ENCODE measurements at regions not wholly inside any gene's neighbourhood (a gene's known extent, or its start where the extent isn't known, plus 50 kb on each side); places are given as distances from the start of the nearest gene placed in this dataset.
"Not testable (repeated sequence)": the region's sequence is repeated elsewhere in the genome, so short reads cannot be mapped to it uniquely, and the experiment has no call there.

GRCh38 chr21:8377093-8377841 lies 2144.1 kb upstream of the TPTE start:
- CTCF ChIA-PET; H3K4me1 Mint-ChIP-seq; H3K4me3 ChIP-seq (ENCODE audit: control insufficient read depth in 1 of 2, extremely low read depth in 1 of 2, low read length in 1 of 2); POLR2A ChIA-PET; H3K36me3 ChIP-seq (ENCODE audit: control insufficient read depth in 2 of 2, extremely low read depth in 1 of 2, insufficient read depth in 1 of 2, low read length in 1 of 2); H3K36me3 Mint-ChIP-seq; H3K27ac Mint-ChIP-seq; H3K9me3 Mint-ChIP-seq; H3K4me3 Mint-ChIP-seq; H3K27me3 Mint-ChIP-seq; DNase-seq; H3K27ac ChIP-seq (ENCODE audit: low read length); H3K4me1 ChIP-seq (ENCODE audit: control insufficient read depth in 1 of 2, extremely low read depth in 1 of 2, insufficient read depth in 2 of 2, low read length in 2 of 2); H3K9me3 ChIP-seq; H3K27me3 ChIP-seq (replicated peaks in 1 of 2; ENCODE audit: control insufficient read depth in 2 of 2, extremely low read depth in 1 of 2, insufficient read depth in 2 of 2, low read length in 1 of 2): not testable (repeated sequence)
- ATAC-seq (replicated peaks in 1 of 4): peak; percentile 64 to 74 (median 69)
- WGBS (ENCODE audit: insufficient coverage): no CpG with 5 or more reads among the region's 22 CpGs

- H3K27me3 Mint-ChIP-seq; H3K4me1 Mint-ChIP-seq; H3K36me3 Mint-ChIP-seq; H3K36me3 ChIP-seq (ENCODE audit: control insufficient read depth in 2 of 2, extremely low read depth in 1 of 2, insufficient read depth in 1 of 2, low read length in 1 of 2); H3K4me1 ChIP-seq (ENCODE audit: control insufficient read depth in 1 of 2, extremely low read depth in 1 of 2, insufficient read depth in 2 of 2, low read length in 2 of 2); H3K9me3 Mint-ChIP-seq; H3K27ac ChIP-seq (ENCODE audit: low read length); DNase-seq; H3K27ac Mint-ChIP-seq; H3K4me3 ChIP-seq (ENCODE audit: control insufficient read depth in 1 of 2, extremely low read depth in 1 of 2, low read length in 1 of 2); H3K27me3 ChIP-seq (replicated peaks in 1 of 2; ENCODE audit: control insufficient read depth in 2 of 2, extremely low read depth in 1 of 2, insufficient read depth in 2 of 2, low read length in 1 of 2); POLR2A ChIA-PET; H3K4me3 Mint-ChIP-seq; H3K9me3 ChIP-seq; CTCF ChIA-PET: not testable (repeated sequence)
- peak; percentile 63 to 73 (median 68) for ATAC-seq (replicated peaks in 1 of 4)
- no CpG with 5 or more reads among the region's 21 CpGs for WGBS (ENCODE audit: insufficient coverage)
These were observed 2140.8 kb upstream of the TPTE start for GRCh38 chr21:8380419-8381079.

GRCh38 chr21:8388169-8388939 lies 2133.0 kb upstream of the TPTE start:
- H3K4me3 ChIP-seq (ENCODE audit: control insufficient read depth in 1 of 2, extremely low read depth in 1 of 2, low read length in 1 of 2); POLR2A ChIA-PET; H3K4me1 Mint-ChIP-seq; H3K4me1 ChIP-seq (ENCODE audit: control insufficient read depth in 1 of 2, extremely low read depth in 1 of 2, insufficient read depth in 2 of 2, low read length in 2 of 2); H3K27me3 Mint-ChIP-seq; H3K27ac ChIP-seq (ENCODE audit: low read length); DNase-seq; H3K36me3 ChIP-seq (ENCODE audit: control insufficient read depth in 2 of 2, extremely low read depth in 1 of 2, insufficient read depth in 1 of 2, low read length in 1 of 2); H3K36me3 Mint-ChIP-seq; H3K27ac Mint-ChIP-seq; H3K9me3 Mint-ChIP-seq; H3K4me3 Mint-ChIP-seq; CTCF ChIA-PET; H3K27me3 ChIP-seq (replicated peaks in 1 of 2; ENCODE audit: control insufficient read depth in 2 of 2, extremely low read depth in 1 of 2, insufficient read depth in 2 of 2, low read length in 1 of 2); H3K9me3 ChIP-seq: not testable (repeated sequence)
- peak; percentile 97 to 98 (median 98) for ATAC-seq (replicated peaks in 1 of 4)
- whole genome bisulfite sequencing (ENCODE audit: insufficient coverage): no CpG with 5 or more reads among the region's 107 CpGs

GRCh38 chr21:8388940-8389238 lies 2132.5 kb upstream of the TPTE start:
- no CpG with 5 or more reads among the region's 40 CpGs for WGBS (ENCODE audit: insufficient coverage)
- H3K4me3 ChIP-seq (ENCODE audit: control insufficient read depth in 1 of 2, extremely low read depth in 1 of 2, low read length in 1 of 2); H3K27me3 ChIP-seq (replicated peaks in 1 of 2; ENCODE audit: control insufficient read depth in 2 of 2, extremely low read depth in 1 of 2, insufficient read depth in 2 of 2, low read length in 1 of 2); H3K9me3 ChIP-seq; H3K36me3 ChIP-seq (ENCODE audit: control insufficient read depth in 2 of 2, extremely low read depth in 1 of 2, insufficient read depth in 1 of 2, low read length in 1 of 2); H3K27ac Mint-ChIP-seq; H3K27me3 Mint-ChIP-seq; H3K4me1 ChIP-seq (ENCODE audit: control insufficient read depth in 1 of 2, extremely low read depth in 1 of 2, insufficient read depth in 2 of 2, low read length in 2 of 2); POLR2A ChIA-PET; H3K27ac ChIP-seq (ENCODE audit: low read length); H3K4me3 Mint-ChIP-seq; H3K9me3 Mint-ChIP-seq; DNase-seq; CTCF ChIA-PET; H3K4me1 Mint-ChIP-seq; H3K36me3 Mint-ChIP-seq: not testable (repeated sequence)
- ATAC-seq (replicated peaks in 1 of 4): peak in 2 of 4 experiments; percentile 25

- H3K9me3 ChIP-seq; ATAC-seq (replicated peaks in 1 of 4); H3K27me3 ChIP-seq (replicated peaks in 1 of 2; ENCODE audit: control insufficient read depth in 2 of 2, extremely low read depth in 1 of 2, insufficient read depth in 2 of 2, low read length in 1 of 2); H3K27ac ChIP-seq (ENCODE audit: low read length); H3K4me1 ChIP-seq (ENCODE audit: control insufficient read depth in 1 of 2, extremely low read depth in 1 of 2, insufficient read depth in 2 of 2, low read length in 2 of 2); H3K4me3 ChIP-seq (ENCODE audit: control insufficient read depth in 1 of 2, extremely low read depth in 1 of 2, low read length in 1 of 2); H3K4me3 Mint-ChIP-seq; CTCF ChIA-PET; H3K27me3 Mint-ChIP-seq; H3K36me3 ChIP-seq (ENCODE audit: control insufficient read depth in 2 of 2, extremely low read depth in 1 of 2, insufficient read depth in 1 of 2, low read length in 1 of 2); POLR2A ChIA-PET; DNase-seq; H3K27ac Mint-ChIP-seq; H3K4me1 Mint-ChIP-seq; H3K9me3 Mint-ChIP-seq; H3K36me3 Mint-ChIP-seq: not testable (repeated sequence)
- no CpG with 5 or more reads among the region's 97 CpGs for WGBS (ENCODE audit: insufficient coverage)
These were observed 2130.7 kb upstream of the TPTE start for GRCh38 chr21:8390550-8391171.

- H3K4me1 Mint-ChIP-seq; H3K4me3 ChIP-seq (ENCODE audit: control insufficient read depth in 1 of 2, extremely low read depth in 1 of 2, low read length in 1 of 2); H3K36me3 ChIP-seq (ENCODE audit: control insufficient read depth in 2 of 2, extremely low read depth in 1 of 2, insufficient read depth in 1 of 2, low read length in 1 of 2); H3K27ac Mint-ChIP-seq; H3K27me3 Mint-ChIP-seq; H3K9me3 ChIP-seq; H3K27me3 ChIP-seq (replicated peaks in 1 of 2; ENCODE audit: control insufficient read depth in 2 of 2, extremely low read depth in 1 of 2, insufficient read depth in 2 of 2, low read length in 1 of 2); POLR2A ChIA-PET; H3K4me3 Mint-ChIP-seq; H3K36me3 Mint-ChIP-seq; H3K27ac ChIP-seq (ENCODE audit: low read length); DNase-seq; ATAC-seq (replicated peaks in 1 of 4); H3K4me1 ChIP-seq (ENCODE audit: control insufficient read depth in 1 of 2, extremely low read depth in 1 of 2, insufficient read depth in 2 of 2, low read length in 2 of 2); CTCF ChIA-PET; H3K9me3 Mint-ChIP-seq: not testable (repeated sequence)
- WGBS (ENCODE audit: insufficient coverage): no CpG with 5 or more reads among the region's 59 CpGs
These were observed 2127.0 kb upstream of the TPTE start for GRCh38 chr21:8394380-8394779.

Data from T-cell (primary cell).